ENCODE measurements at regions not wholly inside any gene's neighbourhood (a gene's known extent, or its start where the extent isn't known, plus 50 kb on each side); places are given as distances from the start of the nearest gene placed in this dataset.

DNA sequence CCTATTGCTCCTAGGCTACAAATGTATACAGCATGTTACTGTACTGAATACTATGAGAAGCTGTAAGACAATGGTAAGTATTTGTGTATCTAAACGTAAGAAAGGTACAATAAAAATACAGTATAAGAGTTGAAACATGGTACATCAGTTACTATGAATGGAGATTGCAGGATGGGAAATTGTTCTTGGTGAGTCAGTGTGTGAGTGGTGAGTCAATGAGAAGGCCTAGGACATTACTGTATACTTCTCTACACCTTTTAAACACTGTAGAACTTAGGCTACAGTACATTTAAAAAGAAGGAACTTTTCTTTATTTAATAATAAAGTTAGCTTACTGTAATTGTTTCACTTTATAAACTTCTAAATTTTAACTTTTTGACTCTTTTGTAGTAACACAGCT, 2603.2 kb downstream of the PCDH7 start:
- H2BK12ac ChIP-seq (ENCODE audit: insufficient read length, low read depth, low read length) = no peak overlapping the region
- no peaks in the 10 kb centered on the region for H3K79me1 ChIP-seq (ENCODE audit: insufficient read depth, low read depth, low read length, poor library complexity, severe bottlenecking)
- no peaks in the 10 kb centered on the region; a peak in 1 of 4 replicates for H3K4me1 Mint-ChIP-seq
- no CpG with 5 or more reads among the region's 1 CpG for WGBS (ENCODE audit: extremely low coverage, insufficient read length, low lambda C conversion rate)
- no peaks in the 10 kb centered on the region for H4K20me1 ChIP-seq (ENCODE audit: control insufficient read depth, insufficient read depth, insufficient read length)
- no peak overlapping the region for H2AFZ ChIP-seq (ENCODE audit: low read length)
- H3K4me2 ChIP-seq (ENCODE audit: insufficient read depth, insufficient read length, low read length) = no peak overlapping the region
- no peak overlapping the region for H3K56ac ChIP-seq (ENCODE audit: insufficient read length, low read depth, low read length)
- peaks cover 0 to 10% (median 8%) of the 10 kb centered on the region in 3 experiments; a peak in 3 of 7 replicates for H3K36me3 Mint-ChIP-seq (ENCODE audit: insufficient read depth in 1 of 3, low read depth in 3 of 3)
- no peak overlapping the region for H2BK120ac ChIP-seq (ENCODE audit: low read depth, low read length, poor library complexity, severe bottlenecking)
- H3K9me3 Mint-ChIP-seq = peaks cover 8 to 11% of the 10 kb centered on the region in 2 experiments
- H3K27ac ChIP-seq (ENCODE audit: insufficient read length, low read depth, low read length) = no peak overlapping the region
- no peak overlapping the region for H4K8ac ChIP-seq (replicated peaks; ENCODE audit: insufficient read length, low read depth, low read length)
- no peaks in the 10 kb centered on the region for H3K79me2 ChIP-seq (ENCODE audit: insufficient read depth, low read length)
- no peak overlapping the region for H2BK5ac ChIP-seq (ENCODE audit: insufficient read length, low read length)
- H2BK15ac ChIP-seq (ENCODE audit: low read depth, low read length) = no peak overlapping the region
- H2BK20ac ChIP-seq (ENCODE audit: low read depth, low read length, poor library complexity, severe bottlenecking) = no peak overlapping the region
- H3K23me2 ChIP-seq (ENCODE audit: insufficient read length, low read depth, low read length, poor library complexity, severe bottlenecking) = no peaks in the 10 kb centered on the region
- no peak overlapping the region for H4K5ac ChIP-seq (ENCODE audit: insufficient read length, low read depth, low read length)
- no peak overlapping the region for H3K14ac ChIP-seq (ENCODE audit: insufficient read depth, low read length)
- no peak overlapping the region for H2AK5ac ChIP-seq (ENCODE audit: insufficient read length, low read length)
- no peak for DNase-seq
- H3K4me3 Mint-ChIP-seq = no peak overlapping the region
- H3K27me3 Mint-ChIP-seq (ENCODE audit: low read depth) = no peaks in the 10 kb centered on the region
- H3T11ph ChIP-seq (ENCODE audit: low read length) = no peak overlapping the region
- no peaks in the 10 kb centered on the region for H3K9me3 ChIP-seq (ENCODE audit: control insufficient read depth, low read depth, low read length)
- no peak overlapping the region for H3K4ac ChIP-seq (ENCODE audit: low read depth, low read length)
- H3K27me3 ChIP-seq (ENCODE audit: insufficient read depth, low read length) = no peaks in the 10 kb centered on the region
- H3K4me1 ChIP-seq (ENCODE audit: insufficient read depth, low read length) = no peaks in the 10 kb centered on the region
- H3K23ac ChIP-seq (ENCODE audit: insufficient read length, low read depth, low read length) = no peak overlapping the region
- no peak overlapping the region for H4K91ac ChIP-seq (ENCODE audit: insufficient read length, low read depth, low read length)
- TF ChIP-seq, protein P1, sequence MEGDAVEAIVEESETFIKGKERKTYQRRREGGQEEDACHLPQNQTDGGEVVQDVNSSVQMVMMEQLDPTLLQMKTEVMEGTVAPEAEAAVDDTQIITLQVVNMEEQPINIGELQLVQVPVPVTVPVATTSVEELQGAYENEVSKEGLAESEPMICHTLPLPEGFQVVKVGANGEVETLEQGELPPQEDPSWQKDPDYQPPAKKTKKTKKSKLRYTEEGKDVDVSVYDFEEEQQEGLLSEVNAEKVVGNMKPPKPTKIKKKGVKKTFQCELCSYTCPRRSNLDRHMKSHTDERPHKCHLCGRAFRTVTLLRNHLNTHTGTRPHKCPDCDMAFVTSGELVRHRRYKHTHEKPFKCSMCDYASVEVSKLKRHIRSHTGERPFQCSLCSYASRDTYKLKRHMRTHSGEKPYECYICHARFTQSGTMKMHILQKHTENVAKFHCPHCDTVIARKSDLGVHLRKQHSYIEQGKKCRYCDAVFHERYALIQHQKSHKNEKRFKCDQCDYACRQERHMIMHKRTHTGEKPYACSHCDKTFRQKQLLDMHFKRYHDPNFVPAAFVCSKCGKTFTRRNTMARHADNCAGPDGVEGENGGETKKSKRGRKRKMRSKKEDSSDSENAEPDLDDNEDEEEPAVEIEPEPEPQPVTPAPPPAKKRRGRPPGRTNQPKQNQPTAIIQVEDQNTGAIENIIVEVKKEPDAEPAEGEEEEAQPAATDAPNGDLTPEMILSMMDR (conservative IDR thresholded peaks at IDR 0.05) = no peak
- H3K18ac ChIP-seq (ENCODE audit: insufficient read length, low read depth, low read length) = no peak overlapping the region
- H3K9ac ChIP-seq (ENCODE audit: extremely low read depth, insufficient read length, low read length) = no peak overlapping the region
- no peak overlapping the region for H3K27ac Mint-ChIP-seq

Measured in H9 (cell line).